D721Med (cell line): ENCODE measurements at regions not wholly inside any gene's neighbourhood (a gene's known extent, or its start where the extent isn't known, plus 50 kb on each side); places are given as distances from the start of the nearest gene placed in this dataset.

Experiments used
- DNase-seq: peaks from one replicate; pipeline ENCODE4 v3.0.0; 2011; ENCODE audit warnings: low spot score; ENCODE audit not compliant: insufficient read length
- FAIRE-seq: peaks from 2 replicates; lab custom pipeline; 2011; peaks lifted over from hg19 to GRCh38; lab: Jason Lieb, UNC
- TF ChIP-seq, protein P1 (sequence below): IDR thresholded peaks from 2 replicates; pipeline ENCODE4 v1.5.1; 2012; ENCODE audit warnings: mild to moderate bottlenecking, control low read depth; ENCODE audit not compliant: insufficient read depth; ENCODE audit errors: missing control alignments

- FAIRE-seq (no peak), DNase-seq (no peak)
- TF ChIP-seq, protein P1, sequence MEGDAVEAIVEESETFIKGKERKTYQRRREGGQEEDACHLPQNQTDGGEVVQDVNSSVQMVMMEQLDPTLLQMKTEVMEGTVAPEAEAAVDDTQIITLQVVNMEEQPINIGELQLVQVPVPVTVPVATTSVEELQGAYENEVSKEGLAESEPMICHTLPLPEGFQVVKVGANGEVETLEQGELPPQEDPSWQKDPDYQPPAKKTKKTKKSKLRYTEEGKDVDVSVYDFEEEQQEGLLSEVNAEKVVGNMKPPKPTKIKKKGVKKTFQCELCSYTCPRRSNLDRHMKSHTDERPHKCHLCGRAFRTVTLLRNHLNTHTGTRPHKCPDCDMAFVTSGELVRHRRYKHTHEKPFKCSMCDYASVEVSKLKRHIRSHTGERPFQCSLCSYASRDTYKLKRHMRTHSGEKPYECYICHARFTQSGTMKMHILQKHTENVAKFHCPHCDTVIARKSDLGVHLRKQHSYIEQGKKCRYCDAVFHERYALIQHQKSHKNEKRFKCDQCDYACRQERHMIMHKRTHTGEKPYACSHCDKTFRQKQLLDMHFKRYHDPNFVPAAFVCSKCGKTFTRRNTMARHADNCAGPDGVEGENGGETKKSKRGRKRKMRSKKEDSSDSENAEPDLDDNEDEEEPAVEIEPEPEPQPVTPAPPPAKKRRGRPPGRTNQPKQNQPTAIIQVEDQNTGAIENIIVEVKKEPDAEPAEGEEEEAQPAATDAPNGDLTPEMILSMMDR, result no peak
Measured at GRCh38 chr9:129478961-129479630, 141.8 kb downstream of the C9orf50 start.

GRCh38 chr9:129478461-129478860, 142.4 kb downstream of the C9orf50 start:
- TF ChIP-seq, protein P1, result no peak
- DNase-seq (no peak), FAIRE-seq (no peak)

DNA sequence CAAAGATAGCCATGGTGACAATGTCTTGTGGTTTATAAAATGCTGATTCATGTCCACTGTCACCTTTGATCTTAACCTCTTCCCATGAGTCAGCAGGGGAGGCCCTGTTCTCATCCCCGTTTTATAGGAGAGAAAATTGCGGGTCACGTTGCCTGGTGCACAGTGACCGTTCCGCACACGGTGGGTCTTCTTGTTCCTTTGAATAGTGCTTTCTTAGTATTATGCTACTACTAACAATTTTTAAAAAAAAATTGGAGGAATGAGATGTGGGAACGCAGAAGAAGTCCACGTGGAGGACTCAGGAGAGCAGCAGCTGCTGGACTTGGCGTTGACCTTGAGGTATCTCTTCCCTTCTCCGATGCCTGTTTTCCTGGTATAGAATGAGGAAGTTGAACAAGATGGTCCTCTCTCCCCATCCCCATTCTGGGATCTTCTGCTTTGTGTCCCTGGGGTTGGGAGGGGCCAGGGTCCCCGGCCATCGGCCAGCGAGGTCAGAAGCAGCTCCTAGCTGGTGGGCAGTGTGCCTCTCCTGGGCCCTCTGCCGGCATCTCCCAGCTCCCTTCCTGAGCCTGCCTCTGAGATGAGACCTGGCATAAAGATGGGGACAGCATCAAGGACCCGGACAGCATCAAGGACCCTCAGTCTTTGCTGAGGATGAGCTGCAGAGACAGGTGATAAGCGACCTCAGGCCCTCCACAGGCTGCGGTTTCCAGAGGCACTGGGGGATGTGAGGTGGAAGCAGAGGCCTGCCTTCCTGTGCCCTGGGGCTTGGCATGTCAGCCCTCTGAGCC, 143.9 kb downstream of the C9orf50 start:
- DNase-seq (no peak), FAIRE-seq (no peak)
- TF ChIP-seq, protein P1, result no peak

- DNase-seq, result no peak
- FAIRE-seq, result no peak
- TF ChIP-seq, protein P1, result no peak
Measured at GRCh38 chr9:129474740-129475404, 146.0 kb downstream of the C9orf50 start.

DNA sequence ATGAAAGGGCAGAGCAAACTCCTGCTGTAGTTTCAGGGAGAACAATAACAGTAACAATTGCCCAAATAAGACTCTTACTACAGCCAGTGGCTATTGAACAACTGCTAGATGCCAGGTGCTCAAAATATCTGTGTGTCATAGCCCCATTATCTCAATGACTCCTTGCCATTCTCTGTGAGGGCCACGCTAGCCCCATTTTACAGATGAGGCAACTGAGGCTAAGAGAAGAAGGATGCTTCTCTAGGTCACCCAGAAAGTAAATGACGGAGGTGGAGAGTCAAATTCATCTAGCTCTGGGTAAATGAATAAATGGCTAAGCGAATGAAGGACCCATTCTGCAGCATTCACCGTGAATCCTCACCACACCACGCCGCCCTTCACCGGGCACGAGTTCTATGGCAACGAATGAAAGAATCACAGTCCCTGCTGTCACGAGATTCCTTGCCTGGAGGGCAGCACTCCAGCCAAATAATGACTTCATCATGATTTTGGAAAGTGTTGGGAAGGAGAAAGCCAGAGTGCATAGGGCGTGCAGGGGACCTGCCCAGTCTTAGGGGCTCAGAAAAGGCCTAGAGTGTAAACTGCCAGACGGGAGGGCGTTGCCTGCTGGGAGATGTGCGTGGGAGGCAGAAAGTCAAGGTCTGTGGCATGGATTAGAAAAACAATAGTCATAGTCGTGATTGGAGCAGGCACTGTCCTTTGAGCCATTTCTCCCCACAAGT, 147.2 kb downstream of the C9orf50 start:
- TF ChIP-seq, protein P1, result no peak
- no peak for FAIRE-seq
- DNase-seq, result no peak

DNA sequence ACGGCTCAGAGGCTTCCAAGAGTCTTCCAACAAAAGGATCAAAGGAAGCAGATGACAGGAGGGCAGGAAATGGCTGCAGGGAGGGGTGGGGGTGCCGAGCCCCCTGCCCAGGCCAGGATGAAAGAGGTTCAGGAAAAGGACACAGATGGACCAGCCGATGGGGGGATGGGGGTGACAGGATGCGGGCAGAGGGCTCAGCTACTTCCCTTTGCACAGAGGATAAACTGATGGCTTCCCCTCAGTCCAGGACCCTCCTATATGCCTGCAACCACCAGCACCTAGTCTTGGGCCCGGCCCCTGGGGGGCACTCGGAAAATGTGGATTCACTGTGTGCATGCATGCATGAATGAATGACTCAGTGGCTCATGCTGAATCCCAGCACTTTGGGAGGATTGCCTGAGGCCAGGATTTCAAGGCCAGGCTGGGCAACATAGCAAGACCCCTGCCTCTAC, 148.2 kb downstream of the C9orf50 start:
- DNase-seq (no peak), FAIRE-seq (no peak)
- TF ChIP-seq, protein P1, result no peak
